ENCODE measurements at regions not wholly inside any gene's neighbourhood (a gene's known extent, or its start where the extent isn't known, plus 50 kb on each side); places are given as distances from the start of the nearest gene placed in this dataset.

GRCh38 chr6:14360565-14360964, 243.0 kb downstream of the CD83 start:
- DNase-seq (ENCODE audit: low read depth in 3 of 3, low spot score in 2 of 3) = no peak

GRCh38 chr6:14361297-14361696, 243.7 kb downstream of the CD83 start:
- DNase-seq (ENCODE audit: low read depth in 3 of 3, low spot score in 2 of 3) = no peak

GRCh38 chr6:14361956-14362587, 244.5 kb downstream of the CD83 start:
- no peak for DNase-seq (ENCODE audit: low read depth in 3 of 3, low spot score in 2 of 3)

GRCh38 chr6:14364370-14364769, 246.8 kb downstream of the CD83 start:
- DNase-seq (ENCODE audit: low read depth in 3 of 3, low spot score in 2 of 3) = no peak

GRCh38 chr6:14365393-14365792, 247.8 kb downstream of the CD83 start:
- no peak for DNase-seq (ENCODE audit: low read depth in 3 of 3, low spot score in 2 of 3)

GRCh38 chr6:14366315-14366714, 248.7 kb downstream of the CD83 start:
- no peak for DNase-seq (ENCODE audit: low read depth in 3 of 3, low spot score in 2 of 3)

- DNase-seq (ENCODE audit: low read depth in 3 of 3, low spot score in 2 of 3) = no peak
Observed at GRCh38 chr6:14366872-14367271, 249.3 kb downstream of the CD83 start.

GRCh38 chr6:14367296-14367695, 249.7 kb downstream of the CD83 start:
- no peak for DNase-seq (ENCODE audit: low read depth in 3 of 3, low spot score in 2 of 3)

- no peak for DNase-seq (ENCODE audit: low read depth in 3 of 3, low spot score in 2 of 3)
Observed at GRCh38 chr6:14369717-14370116, 252.1 kb downstream of the CD83 start.

- DNase-seq (ENCODE audit: low read depth in 3 of 3, low spot score in 2 of 3) = no peak
Observed at GRCh38 chr6:14371530-14371929, 254.0 kb downstream of the CD83 start.

GRCh38 chr6:14372734-14373489, 255.3 kb downstream of the CD83 start:
- DNase-seq (ENCODE audit: low read depth in 3 of 3, low spot score in 2 of 3) = no peak

GRCh38 chr6:14373648-14374437, 256.3 kb downstream of the CD83 start:
- no peak for DNase-seq (ENCODE audit: low read depth in 3 of 3, low spot score in 2 of 3)

- no peak for DNase-seq (ENCODE audit: low read depth in 3 of 3, low spot score in 2 of 3)
Observed at GRCh38 chr6:14375930-14376329, 258.4 kb downstream of the CD83 start.

- DNase-seq (ENCODE audit: low read depth in 3 of 3, low spot score in 2 of 3) = no peak
Observed at GRCh38 chr6:14379568-14379967, 262.0 kb downstream of the CD83 start.

- DNase-seq (ENCODE audit: low read depth in 3 of 3, low spot score in 2 of 3) = no peak
Observed at GRCh38 chr6:14380086-14380820, 262.7 kb downstream of the CD83 start.

- no peak for DNase-seq (ENCODE audit: low read depth in 3 of 3, low spot score in 2 of 3)
Observed at GRCh38 chr6:14380901-14381828, 263.6 kb downstream of the CD83 start.

GRCh38 chr6:14381829-14382677, 264.5 kb downstream of the CD83 start:
- DNase-seq (ENCODE audit: low read depth in 3 of 3, low spot score in 2 of 3) = no peak

- no peak for DNase-seq (ENCODE audit: low read depth in 3 of 3, low spot score in 2 of 3)
Observed at GRCh38 chr6:14382678-14383236, 265.2 kb downstream of the CD83 start.

Data from right renal cortex interstitium (tissue), 3 donors.